PC-9 (cell line): ENCODE measurements at regions not wholly inside any gene's neighbourhood (a gene's known extent, or its start where the extent isn't known, plus 50 kb on each side); places are given as distances from the start of the nearest gene placed in this dataset.
A peak's percentile ranks its signal among the peaks of the same experiment; 100 is the strongest.

Experiments used
- BruUV-seq: library from RNA; stranded (reverse); fragments of 400-500 nt; replicated peaks from 2 replicates; lab custom pipeline; 2021; lab: Mats Ljungman, UMichigan
- CTCF ChIA-PET: fragments of 300-600 bp; sonication (Branson Sonifier 250); formaldehyde crosslinking; loops from one replicate; lab custom pipeline; 2022; ENCODE audit warnings: antibody characterized with exemption; lab: Charles Lee
- POLR2A ChIA-PET: fragments of 300-600 bp; sonication (Branson Sonifier 250); formaldehyde crosslinking; loops from one replicate; lab custom pipeline; 2022; ENCODE audit warnings: antibody characterized with exemption; ENCODE audit not compliant: unreplicated experiment; lab: Charles Lee
- DNase-seq, 2 experiments: peaks; one replicate each; pipeline versions ENCODE4 v3.0.0 to v3.0.0-alpha.2; 2015 to 2022; ENCODE audit warnings: mixed read lengths in 1 of 2
- H2AFZ ChIP-seq: fragments of 200-600 bp; sonication (generic); 2 replicates; pipeline ENCODE4 v1.8.1; 2017; ENCODE audit warnings: antibody characterized with exemption
- H3F3A ChIP-seq: fragments of 200-600 bp; sonication (generic); 2 replicates; pipeline ENCODE4 v1.8.1; 2017; ENCODE audit warnings: antibody characterized with exemption, mild to moderate bottlenecking, low read depth; ENCODE audit not compliant: insufficient read depth
- H3K27ac ChIP-seq: fragments of 200-600 bp; sonication (generic); 2 replicates; pipeline ENCODE4 v1.6.1; 2016; ENCODE audit warnings: mixed run types
- H3K27me3 ChIP-seq: fragments of 200-600 bp; sonication (generic); 2 replicates; pipeline ENCODE4 v1.6.1; 2016; ENCODE audit warnings: low read depth, mixed run types; ENCODE audit not compliant: insufficient read depth
- H3K36me3 ChIP-seq: fragments of 200-600 bp; sonication (generic); 2 replicates; pipeline ENCODE4 v1.6.1; 2016; ENCODE audit warnings: low read depth, mixed run types
- H3K4me1 ChIP-seq: fragments of 200-600 bp; sonication (generic); replicated peaks from 2 replicates; pipeline ENCODE4 v1.6.1; 2016; ENCODE audit warnings: mixed run types; ENCODE audit not compliant: insufficient read depth
- H3K4me2 ChIP-seq: fragments of 200-600 bp; sonication (generic); 2 replicates; pipeline ENCODE4 v1.6.1; 2017; ENCODE audit warnings: mixed run types
- H3K4me3 ChIP-seq: fragments of 200-600 bp; sonication (generic); 2 replicates; pipeline ENCODE4 v1.6.1; 2016; ENCODE audit warnings: mixed run types
- H3K79me2 ChIP-seq: fragments of 200-600 bp; sonication (generic); 2 replicates; pipeline ENCODE4 v1.6.1; 2017; ENCODE audit warnings: low read depth, mixed run types
- H3K9me2 ChIP-seq: fragments of 200-600 bp; sonication (generic); 2 replicates; pipeline ENCODE4 v1.8.1; 2017; ENCODE audit warnings: mild to moderate bottlenecking; ENCODE audit not compliant: insufficient read depth
- H3K9me3 ChIP-seq: fragments of 200-600 bp; sonication (generic); 2 replicates; pipeline ENCODE4 v1.8.1; 2016; ENCODE audit warnings: low read depth; ENCODE audit not compliant: insufficient read depth
- H4K20me1 ChIP-seq: fragments of 200-600 bp; sonication (generic); 2 replicates; pipeline ENCODE4 v1.8.1; 2017; ENCODE audit not compliant: insufficient read depth
- CTCF ChIP-seq: fragments of 200-600 bp; sonication (generic); conservative IDR thresholded peaks from 2 replicates; pipeline ENCODE4 v1.6.1; 2017; ENCODE audit warnings: mixed run types, antibody characterized with exemption, mild to moderate bottlenecking, moderate library complexity
- EZH2 ChIP-seq: fragments of 200-600 bp; sonication (generic); IDR thresholded peaks from 2 replicates; pipeline ENCODE4 v1.8.0; 2017; ENCODE audit warnings: antibody characterized with exemption, low read depth
- intact Hi-C: fragments of 100-400 bp; cut with micrococcal nuclease; formaldehyde crosslinking; loops from one replicate; pipeline ENCODE4 v1.10.0; 2022; ENCODE audit not compliant: unreplicated experiment

DNA sequence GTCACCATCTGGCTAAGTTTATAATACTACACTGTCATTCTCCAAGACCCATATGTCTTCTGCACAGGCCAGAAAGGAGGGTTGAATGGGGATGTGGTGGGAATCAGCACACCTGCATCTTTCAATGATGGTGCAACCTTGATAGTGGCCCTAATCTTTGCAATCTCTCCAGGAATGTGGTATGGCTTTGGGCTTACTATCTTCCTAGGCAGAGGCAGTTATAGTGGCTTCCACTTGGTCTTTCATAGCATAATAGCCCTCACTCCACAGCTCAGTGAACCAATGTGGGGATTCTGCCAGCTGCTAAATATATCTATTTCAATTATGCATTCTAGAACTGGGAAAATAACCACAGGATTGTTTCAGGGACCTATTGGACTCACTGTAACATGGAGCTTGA lies 61.8 kb upstream of the ATP2B1 start:
- H2AFZ ChIP-seq: no peak overlapping the region
- H3K9me2 ChIP-seq: no peaks in the 10 kb centered on the region
- intact Hi-C loops: no loop called here
- H3K79me2 ChIP-seq: no peaks in the 10 kb centered on the region
- DNase-seq: peak in 1 of 2 experiments; percentile 35
- H3K4me1 ChIP-seq: peaks cover 36% of the 10 kb centered on the region
- H3K27me3 ChIP-seq: no peaks in the 10 kb centered on the region
- H3K4me2 ChIP-seq: no peak overlapping the region; the same call in 1 of the 2 replicates
- POLR2A ChIA-PET: no interaction called here
- H3K4me3 ChIP-seq: no peak overlapping the region
- no peak overlapping the region for H3K27ac ChIP-seq
- H3K9me3 ChIP-seq: peaks cover 10% of the 10 kb centered on the region
- BruUV-seq: no TSS peak
- TF ChIP-seq EZH2: no peak
- TF ChIP-seq CTCF: no peak
- no peaks in the 10 kb centered on the region for H3K36me3 ChIP-seq
- CTCF ChIA-PET: no interaction called here
- H3F3A ChIP-seq: peaks cover 20% of the 10 kb centered on the region
- H4K20me1 ChIP-seq: no peaks in the 10 kb centered on the region

- no peak for TF ChIP-seq CTCF
- no peak for TF ChIP-seq EZH2
- peaks cover 20% of the 10 kb centered on the region for H3F3A ChIP-seq
- ChIA-PET CTCF (no interaction called here), POLR2A (interaction anchor here (0.6 kb wide), 2 partner anchors 178 to 519 kb away, joined by 3 to 7 read pairs; no protein-coding TSS in a partner anchor)
- H3K9me2 ChIP-seq: no peaks in the 10 kb centered on the region
- no peaks in the 10 kb centered on the region for H3K79me2 ChIP-seq
- peaks cover 33% of the 10 kb centered on the region for H3K4me1 ChIP-seq
- intact Hi-C loops: no loop called here
- H3K27me3 ChIP-seq: no peaks in the 10 kb centered on the region
- no peak overlapping the region for H3K4me3 ChIP-seq
- H3K9me3 ChIP-seq: peaks cover 10% of the 10 kb centered on the region
- H4K20me1 ChIP-seq: no peaks in the 10 kb centered on the region
- peak overlapping the region; percentile 13 for H3K4me2 ChIP-seq
- peak overlapping the region; percentile 86 for H3K27ac ChIP-seq
- DNase-seq: no peak
- H2AFZ ChIP-seq: no peak overlapping the region
- H3K36me3 ChIP-seq: no peaks in the 10 kb centered on the region
- TSS peak; percentile 29 for BruUV-seq
Observed at GRCh38 chr12:89769483-89769818, 60.8 kb upstream of the ATP2B1 start.

GRCh38 chr12:89768586-89769482 lies 60.2 kb upstream of the ATP2B1 start:
- H3K27me3 ChIP-seq: no peaks in the 10 kb centered on the region
- ChIA-PET CTCF (no interaction called here), POLR2A (interaction anchor here (0.6 kb wide), 2 partner anchors 179 to 519 kb away, joined by 3 to 7 read pairs; no protein-coding TSS in a partner anchor)
- no peak overlapping the region for H3K4me3 ChIP-seq
- H3K9me3 ChIP-seq: peaks cover 10% of the 10 kb centered on the region
- H3K9me2 ChIP-seq: no peaks in the 10 kb centered on the region
- DNase-seq: peak; percentile 66 to 98
- H3K79me2 ChIP-seq: no peaks in the 10 kb centered on the region
- peak overlapping the region; percentile 86 for H3K27ac ChIP-seq
- H2AFZ ChIP-seq: no peak overlapping the region
- intact Hi-C loops: no loop called here
- H3K4me1 ChIP-seq: peaks cover 35% of the 10 kb centered on the region
- H3K36me3 ChIP-seq: no peaks in the 10 kb centered on the region
- no TSS peak for BruUV-seq
- TF ChIP-seq EZH2: no peak
- H3F3A ChIP-seq: peaks cover 20% of the 10 kb centered on the region
- H4K20me1 ChIP-seq: no peaks in the 10 kb centered on the region
- H3K4me2 ChIP-seq: peak overlapping the region; percentile 34
